H1 (cell line): ENCODE measurements at regions not wholly inside any gene's neighbourhood (a gene's known extent, or its start where the extent isn't known, plus 50 kb on each side); places are given as distances from the start of the nearest gene placed in this dataset.
A peak's percentile ranks its signal among the peaks of the same experiment; 100 is the strongest.

Experiments used
- CTCF ChIA-PET: fragments of 300-600 bp; sonication (Branson Sonifier 250); formaldehyde crosslinking; loops from one replicate; lab custom pipeline; 2021; ENCODE audit not compliant: partially characterized antibody; lab: Charles Lee
- POLR2A ChIA-PET: fragments of 300-600 bp; sonication (Branson Sonifier 250); formaldehyde crosslinking; loops from one replicate; lab custom pipeline; 2021; ENCODE audit warnings: inconsistent platforms; ENCODE audit not compliant: partially characterized antibody; lab: Charles Lee
- DNase-seq, 2 experiments: peaks; one replicate each; pipeline versions ENCODE4 v3.0.0 to v3.0.0-alpha.2; 2010 to 2022; ENCODE audit warnings: low spot score in 2 of 2, low read depth in 1 of 2, mixed read lengths in 1 of 2
- FAIRE-seq: peaks from 2 replicates; lab custom pipeline; 2011; peaks lifted over from hg19 to GRCh38; lab: Jason Lieb, UNC
- H2AFZ ChIP-seq: 2 replicates; pipeline ENCODE4 v1.8.1; 2012; ENCODE audit warnings: low read length, inconsistent platforms
- H2AK5ac ChIP-seq: 2 replicates; pipeline ENCODE4 v1.6.1; 2013; ENCODE audit warnings: low read depth, low read length
- H2BK120ac ChIP-seq: replicated peaks from 2 replicates; pipeline ENCODE3; 2013; ENCODE audit warnings: low read depth, low read length, inconsistent platforms
- H2BK12ac ChIP-seq: 2 replicates; pipeline ENCODE4 v1.6.1; 2013; ENCODE audit warnings: low read depth, low read length
- H2BK15ac ChIP-seq: 2 replicates; pipeline ENCODE4 v1.6.1; 2013; ENCODE audit warnings: low read length
- H2BK20ac ChIP-seq: 2 replicates; pipeline ENCODE4 v1.6.1; 2013; ENCODE audit warnings: low read length
- H2BK5ac ChIP-seq: 2 replicates; pipeline ENCODE4 v1.6.1; 2013; ENCODE audit warnings: low read depth, low read length
- H3K14ac ChIP-seq: 2 replicates; pipeline ENCODE4 v1.6.1; 2013; ENCODE audit warnings: inconsistent platforms; ENCODE audit not compliant: insufficient read length
- H3K18ac ChIP-seq: 2 replicates; pipeline ENCODE4 v1.6.1; 2013; ENCODE audit warnings: low read length; ENCODE audit errors: extremely low read depth
- H3K23ac ChIP-seq: 2 replicates; pipeline ENCODE4 v1.6.1; 2013; ENCODE audit warnings: inconsistent platforms; ENCODE audit not compliant: insufficient read length
- H3K23me2 ChIP-seq: 2 replicates; pipeline ENCODE4 v1.6.1; 2013; ENCODE audit warnings: low read depth, low read length
- H3K27ac ChIP-seq: 2 replicates; pipeline ENCODE4 v1.6.1; 2011; ENCODE audit warnings: low read depth, low read length, inconsistent platforms
- H3K27me3 ChIP-seq, 4 experiments: replicated peaks in 1 of 4; 1 replicate in 1 of 4; 2 replicates in 3 of 4; pipeline versions ENCODE4 v1.6.1 to v1.8.1; 2011 to 2013; ENCODE audit warnings: low read length in 3 of 4, mild to moderate bottlenecking in 3 of 4, inconsistent platforms in 2 of 4, mixed read lengths in 2 of 4, moderate library complexity in 1 of 4; ENCODE audit not compliant: control insufficient read depth in 3 of 4, insufficient read depth in 3 of 4; ENCODE audit errors: extremely low read depth in 1 of 4
- H3K36me3 ChIP-seq, 4 experiments: 2 replicates each; pipeline versions ENCODE4 v1.6.1 to v1.8.1; 2011 to 2013; ENCODE audit warnings: mild to moderate bottlenecking in 4 of 4, low read length in 3 of 4, moderate library complexity in 2 of 4, control low read depth in 1 of 4, inconsistent platforms in 1 of 4; ENCODE audit not compliant: insufficient read depth in 4 of 4, control insufficient read depth in 2 of 4
- H3K4ac ChIP-seq: replicated peaks from 2 replicates; pipeline ENCODE3; 2013; ENCODE audit warnings: low read length, low read depth, mixed read lengths, inconsistent platforms; ENCODE audit not compliant: insufficient read length
- H3K4me1 ChIP-seq, 4 experiments: replicated peaks in 1 of 4; 1 replicate in 1 of 4; 2 replicates in 3 of 4; pipeline versions ENCODE4 v1.6.1 to v1.8.1; 2011 to 2013; ENCODE audit warnings: low read length in 3 of 4, inconsistent platforms in 2 of 4, mixed read lengths in 1 of 4; ENCODE audit not compliant: insufficient read depth in 4 of 4, control insufficient read depth in 3 of 4
- H3K4me2 ChIP-seq, 2 experiments: 2 replicates each; pipeline versions ENCODE4 v1.6.1 to v1.8.1; 2011 to 2013; ENCODE audit warnings: low read depth in 2 of 2, low read length in 2 of 2, control low read depth in 1 of 2, inconsistent platforms in 1 of 2, mild to moderate bottlenecking in 1 of 2; ENCODE audit not compliant: insufficient read depth in 1 of 2
- H3K4me3 ChIP-seq, 4 experiments: fragments of 200-600, 300-600 bp in 1 of 4; sonication (generic), shearing (Covaris generic), sonication (Bioruptor Twin) in 1 of 4; 2 replicates each; pipeline versions ENCODE4 v1.5.1 to v1.8.1; 2011 to 2016; ENCODE audit warnings: low read length in 4 of 4, low read depth in 3 of 4, control low read depth in 2 of 4, inconsistent platforms in 2 of 4, mild to moderate bottlenecking in 2 of 4, mixed read lengths in 1 of 4, moderate library complexity in 1 of 4; ENCODE audit not compliant: insufficient read depth in 2 of 4; ENCODE audit errors: extremely low read depth in 1 of 4
- H3K56ac ChIP-seq: replicated peaks from 2 replicates; pipeline ENCODE3; 2013; ENCODE audit warnings: low read depth, mild to moderate bottlenecking, mixed read lengths, low read length, inconsistent platforms; ENCODE audit not compliant: insufficient read length
- H3K79me1 ChIP-seq: 2 replicates; pipeline ENCODE4 v1.6.1; 2013; ENCODE audit warnings: low read depth, low read length, control low read depth
- H3K79me2 ChIP-seq, 2 experiments: 2 replicates each; pipeline versions ENCODE4 v1.6.1 to v1.8.1; 2012 to 2013; ENCODE audit warnings: low read length in 2 of 2, mild to moderate bottlenecking in 2 of 2, inconsistent platforms in 1 of 2; ENCODE audit not compliant: insufficient read depth in 2 of 2, control insufficient read depth in 1 of 2
- H3K9ac ChIP-seq, 4 experiments: replicated peaks in 1 of 4; 1 replicate in 1 of 4; 2 replicates in 3 of 4; pipeline versions ENCODE4 v1.6.1 to v1.8.1; 2011 to 2013; ENCODE audit warnings: low read depth in 3 of 4, low read length in 3 of 4, control low read depth in 2 of 4, mild to moderate bottlenecking in 2 of 4, moderate library complexity in 2 of 4, inconsistent platforms in 1 of 4; ENCODE audit errors: extremely low read depth in 1 of 4
- H3K9me3 ChIP-seq, 2 experiments: 2 replicates each; pipeline versions ENCODE4 v1.6.1 to v1.8.1; 2012 to 2013; ENCODE audit warnings: mild to moderate bottlenecking in 2 of 2, moderate library complexity in 2 of 2, control low read depth in 1 of 2, inconsistent platforms in 1 of 2, low read depth in 1 of 2, low read length in 1 of 2, mixed read lengths in 1 of 2; ENCODE audit not compliant: insufficient read depth in 2 of 2
- H4K20me1 ChIP-seq, 2 experiments: replicated peaks in 1 of 2; 2 replicates each; pipeline versions ENCODE3 to v1.8.1; 2011 to 2013; ENCODE audit warnings: inconsistent platforms in 2 of 2, low read length in 2 of 2, mild to moderate bottlenecking in 1 of 2; ENCODE audit not compliant: insufficient read depth in 2 of 2, control insufficient read depth in 1 of 2
- H4K5ac ChIP-seq: 2 replicates; pipeline ENCODE4 v1.6.1; 2013; ENCODE audit warnings: low read length, low read depth, mixed read lengths, inconsistent platforms; ENCODE audit not compliant: insufficient read length
- H4K8ac ChIP-seq: 2 replicates; pipeline ENCODE4 v1.8.0; 2013; ENCODE audit warnings: mild to moderate bottlenecking, moderate library complexity, low read length, inconsistent platforms; ENCODE audit not compliant: insufficient read depth; ENCODE audit errors: extremely low read depth
- H4K91ac ChIP-seq: replicated peaks from 2 replicates; pipeline ENCODE3; 2013; ENCODE audit warnings: low read length, mixed read lengths, inconsistent platforms; ENCODE audit not compliant: insufficient read length
- CEBPB ChIP-seq: IDR thresholded peaks from 2 replicates; pipeline ENCODE4 v1.6.1; 2012; ENCODE audit warnings: low read depth, low read length
- JUND ChIP-seq: IDR thresholded peaks from 2 replicates; pipeline ENCODE4 v1.6.1; 2011; ENCODE audit warnings: mild to moderate bottlenecking, improper control_type of control experiment, low read length
- KDM1A ChIP-seq: fragments of 200-600, 300-600 bp; sonication (generic); IDR thresholded peaks from 2 replicates; pipeline ENCODE4 v1.7.1; 2016; ENCODE audit warnings: mild to moderate bottlenecking, low read length, borderline replicate concordance
- POLR2AphosphoS5 ChIP-seq: IDR thresholded peaks from 2 replicates; pipeline ENCODE4 v1.6.1; 2011; ENCODE audit warnings: low read depth, low read length
- POU5F1 ChIP-seq: IDR thresholded peaks from 2 replicates; pipeline ENCODE4 v1.6.1; 2011; ENCODE audit warnings: low read depth, mild to moderate bottlenecking, low read length, moderate library complexity
- WGBS, 2 experiments: shearing (Covaris generic) in 1 of 2; methylation state at CpG; one replicate each; pipeline versions ENCODE4 v1.1.6 to v1.1.7; 2013 to 2015; ENCODE audit warnings: low lambda C conversion rate in 2 of 2, mixed read lengths in 2 of 2, inconsistent platforms in 1 of 2, low coverage in 1 of 2, missing lambda C conversion rate in 1 of 2; ENCODE audit not compliant: insufficient replicate concordance in 2 of 2, insufficient coverage in 1 of 2, insufficient read length in 1 of 2; ENCODE audit errors: extremely low coverage in 1 of 2, missing lambda C conversion rate in 1 of 2; 5-methylcytosine and 5-hydroxymethylcytosine counted together

- H2AK5ac ChIP-seq, result no peak overlapping the region
- FAIRE-seq (no peak), DNase-seq (no peak)
- H2BK12ac ChIP-seq, result no peak overlapping the region
- ChIA-PET POLR2A (interaction anchor here (2.2 kb wide), 1 partner anchor 12 kb away, joined by 9 read pairs; no protein-coding TSS in a partner anchor), CTCF (interaction anchor here (0.8 to 10.9 kb wide), 13 partner anchors 8 to 268 kb away, joined by 3 to 178 read pairs (median 4); no protein-coding TSS in a partner anchor)
- peaks cover 0 to 6% of the 10 kb centered on the region in 2 experiments for H4K20me1 ChIP-seq
- no peaks in the 10 kb centered on the region for H3K9me3 ChIP-seq
- H3K4ac ChIP-seq, result no peak overlapping the region
- H2BK20ac ChIP-seq, result no peak overlapping the region
- no peak overlapping the region for H2BK15ac ChIP-seq
- no peak overlapping the region for H3K23ac ChIP-seq
- no peak overlapping the region for H3K4me3 ChIP-seq
- no peak overlapping the region; a peak in 1 of 7 replicates for H3K9ac ChIP-seq
- H3K27ac ChIP-seq, result no peak overlapping the region
- no peak overlapping the region for H2BK5ac ChIP-seq
- no peaks in the 10 kb centered on the region for H3K36me3 ChIP-seq
- H3K14ac ChIP-seq, result no peak overlapping the region
- no peak overlapping the region for H3K4me2 ChIP-seq
- no peaks in the 10 kb centered on the region for H3K27me3 ChIP-seq
- peaks cover 3% of the 10 kb centered on the region; the same call in 1 of the 2 replicates for H3K23me2 ChIP-seq
- H2BK120ac ChIP-seq, result no peak overlapping the region
- H3K56ac ChIP-seq, result no peak overlapping the region
- TF ChIP-seq POLR2AphosphoS5 (no peak), POU5F1 (no peak), JUND (no peak), KDM1A (peak; percentile 47; the same call in 1 of the 2 replicates), CEBPB (no peak)
- no peak overlapping the region for H2AFZ ChIP-seq
- peaks cover 0 to 20% (median 14%) of the 10 kb centered on the region in 4 experiments; a peak in 6 of 7 replicates for H3K4me1 ChIP-seq
- H3K18ac ChIP-seq, result no peak overlapping the region
- H4K91ac ChIP-seq, result no peak overlapping the region
- no peak overlapping the region for H4K5ac ChIP-seq
- WGBS, 2 experiments, result 91% methylated on average over 20 of the region's 20 CpGs; no CpG with 5 or more reads in 1 of the 2 experiments
- no peaks in the 10 kb centered on the region for H3K79me2 ChIP-seq
- no peak overlapping the region for H4K8ac ChIP-seq
- no peaks in the 10 kb centered on the region for H3K79me1 ChIP-seq
Observed at GRCh38 chr16:85449191-85449884, 163.8 kb upstream of the GSE1 start.
